ENCODE measurements at regions not wholly inside any gene's neighbourhood (a gene's known extent, or its start where the extent isn't known, plus 50 kb on each side); places are given as distances from the start of the nearest gene placed in this dataset.

GRCh38 chr10:36766415-36766810 is 359.0 kb upstream of the ANKRD30A start:
- Histone ChIP-seq H3K4me3 (ENCODE audit: low read depth, low read length, poor library complexity, severe bottlenecking) (no peak overlapping the region), H3K36me3 (ENCODE audit: insufficient read depth, low read length, poor library complexity, severe bottlenecking) (no peaks in the 10 kb centered on the region), H3K4me1 (ENCODE audit: insufficient read depth, low read length, poor library complexity, severe bottlenecking) (peaks cover 27% of the 10 kb centered on the region), H3K27ac (ENCODE audit: low read depth, low read length, poor library complexity, severe bottlenecking) (peak overlapping the region; percentile 44), H3K9me3 (ENCODE audit: low read depth, low read length, poor library complexity, severe bottlenecking) (no peaks in the 10 kb centered on the region), H3K27me3 (replicated peaks; ENCODE audit: insufficient read depth, low read depth, low read length, poor library complexity) (no peaks in the 10 kb centered on the region)
- BruUV-seq (replicated peaks): no TSS peak
- CTCF ChIA-PET: no interaction called here
- intact Hi-C loops (cut with micrococcal nuclease; ENCODE audit: unreplicated experiment): no loop called here
- POLR2A ChIA-PET (ENCODE audit: low non-redundant PET): no interaction called here
- DNase-seq (ENCODE audit: low spot score): no peak
- TF ChIP-seq CTCF (conservative IDR thresholded peaks at IDR 0.05; ENCODE audit: low read depth, low read length) (no peak), EZH2 (IDR thresholded peaks at IDR 0.05; ENCODE audit: borderline replicate concordance, low read depth, low read length, poor library complexity, severe bottlenecking) (no peak)

- ChIA-PET CTCF (no interaction called here), POLR2A (ENCODE audit: low non-redundant PET) (no interaction called here)
- intact Hi-C loops (cut with micrococcal nuclease; ENCODE audit: unreplicated experiment): no loop called here
- DNase-seq (ENCODE audit: low spot score): peak; percentile 50
- Histone ChIP-seq H3K36me3 (ENCODE audit: insufficient read depth, low read length, poor library complexity, severe bottlenecking) (no peaks in the 10 kb centered on the region), H3K4me3 (ENCODE audit: low read depth, low read length, poor library complexity, severe bottlenecking) (no peak overlapping the region), H3K27ac (ENCODE audit: low read depth, low read length, poor library complexity, severe bottlenecking) (peak overlapping the region; percentile 44), H3K9me3 (ENCODE audit: low read depth, low read length, poor library complexity, severe bottlenecking) (no peaks in the 10 kb centered on the region), H3K27me3 (replicated peaks; ENCODE audit: insufficient read depth, low read depth, low read length, poor library complexity) (no peaks in the 10 kb centered on the region), H3K4me1 (ENCODE audit: insufficient read depth, low read length, poor library complexity, severe bottlenecking) (peaks cover 27% of the 10 kb centered on the region)
- no TSS peak for BruUV-seq (replicated peaks)
- TF ChIP-seq CTCF (conservative IDR thresholded peaks at IDR 0.05; ENCODE audit: low read depth, low read length) (no peak), EZH2 (IDR thresholded peaks at IDR 0.05; ENCODE audit: borderline replicate concordance, low read depth, low read length, poor library complexity, severe bottlenecking) (no peak)
These were observed 359.5 kb upstream of the ANKRD30A start for GRCh38 chr10:36765782-36766414.

- CTCF ChIA-PET: no interaction called here
- Histone ChIP-seq H3K9me3 (ENCODE audit: low read depth, low read length, poor library complexity, severe bottlenecking) (no peaks in the 10 kb centered on the region), H3K4me3 (ENCODE audit: low read depth, low read length, poor library complexity, severe bottlenecking) (no peak overlapping the region), H3K27ac (ENCODE audit: low read depth, low read length, poor library complexity, severe bottlenecking) (peak overlapping the region; percentile 44), H3K4me1 (ENCODE audit: insufficient read depth, low read length, poor library complexity, severe bottlenecking) (peaks cover 27% of the 10 kb centered on the region), H3K36me3 (ENCODE audit: insufficient read depth, low read length, poor library complexity, severe bottlenecking) (no peaks in the 10 kb centered on the region), H3K27me3 (replicated peaks; ENCODE audit: insufficient read depth, low read depth, low read length, poor library complexity) (no peaks in the 10 kb centered on the region)
- TF ChIP-seq CTCF (conservative IDR thresholded peaks at IDR 0.05; ENCODE audit: low read depth, low read length) (no peak), EZH2 (IDR thresholded peaks at IDR 0.05; ENCODE audit: borderline replicate concordance, low read depth, low read length, poor library complexity, severe bottlenecking) (no peak)
- no TSS peak for BruUV-seq (replicated peaks)
- POLR2A ChIA-PET (ENCODE audit: low non-redundant PET): no interaction called here
- no peak for DNase-seq (ENCODE audit: low spot score)
- intact Hi-C loops (cut with micrococcal nuclease; ENCODE audit: unreplicated experiment): no loop called here
These were observed 360.6 kb upstream of the ANKRD30A start for GRCh38 chr10:36764823-36765222.

Measured in A673 (cell line).